ENCODE measurements at regions not wholly inside any gene's neighbourhood (a gene's known extent, or its start where the extent isn't known, plus 50 kb on each side); places are given as distances from the start of the nearest gene placed in this dataset.
A peak's percentile ranks its signal among the peaks of the same experiment; 100 is the strongest.

- intact Hi-C loops (cut with DNase I) = no loop called here
- Histone ChIP-seq H3K9me3 (no peaks in the 10 kb centered on the region), H3K27ac (no peak overlapping the region), H3K4me1 (no peaks in the 10 kb centered on the region), H3K4me3 (no peak overlapping the region), H3K27me3 (ENCODE audit: insufficient read depth in 3 of 3, low read length in 2 of 3) (peaks cover 0 to 4% (median 0%) of the 10 kb centered on the region in 3 donors), H3K36me3 (ENCODE audit: insufficient read depth in 1 of 2, low read depth in 1 of 2) (no peaks in the 10 kb centered on the region)
- ATAC-seq (peak in 1 of 4 donors; percentile 19), DNase-seq (no peak)
- no peak for TF ChIP-seq CTCF (IDR thresholded peaks at IDR 0.05)
- 22 to 45% (median 42%) methylated on average over 5 of the region's 5 CpGs for WGBS, 3 donors
These were observed 217.8 kb upstream of the EOMES start for GRCh38 chr3:27939940-27940339.

GRCh38 chr3:27943106-27943505 lies 221.0 kb upstream of the EOMES start:
- WGBS, 3 donors = 8 to 11% (median 10%) methylated on average over 3 of the region's 3 CpGs
- TF ChIP-seq CTCF (IDR thresholded peaks at IDR 0.05) = no peak
- intact Hi-C loops (cut with DNase I) = no loop called here
- Histone ChIP-seq H3K9me3 (no peaks in the 10 kb centered on the region), H3K27me3 (ENCODE audit: insufficient read depth in 3 of 3, low read length in 2 of 3) (no peaks in the 10 kb centered on the region), H3K4me3 (no peak overlapping the region), H3K4me1 (no peaks in the 10 kb centered on the region), H3K27ac (no peak overlapping the region), H3K36me3 (ENCODE audit: insufficient read depth in 1 of 2, low read depth in 1 of 2) (no peaks in the 10 kb centered on the region)
- no peak for DNase-seq
- no peak for ATAC-seq

DNA sequence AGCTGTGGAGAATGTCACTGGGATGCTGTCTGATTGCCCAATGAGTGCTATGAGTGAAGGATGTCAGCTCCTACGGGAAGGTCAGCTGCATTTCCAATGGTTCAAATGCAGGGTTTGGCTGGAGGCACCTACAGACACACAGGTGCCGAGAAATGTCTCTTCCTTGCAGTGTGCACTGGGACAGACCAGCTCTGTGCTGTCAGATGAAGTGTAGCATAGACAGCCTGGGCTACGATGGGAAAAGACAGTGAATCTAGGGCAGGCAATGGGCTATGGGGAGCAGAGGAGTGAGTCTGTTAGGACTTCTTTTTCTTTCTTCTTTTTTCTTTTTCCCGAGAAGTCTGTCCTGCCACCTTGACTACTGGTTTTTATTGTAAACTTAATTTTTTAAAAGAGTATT lies 223.1 kb upstream of the EOMES start:
- DNase-seq (no peak), ATAC-seq (no peak)
- no peak for TF ChIP-seq CTCF (IDR thresholded peaks at IDR 0.05)
- Histone ChIP-seq H3K9me3 (no peaks in the 10 kb centered on the region), H3K27ac (no peak overlapping the region), H3K36me3 (ENCODE audit: insufficient read depth in 1 of 2, low read depth in 1 of 2) (no peaks in the 10 kb centered on the region), H3K4me3 (no peak overlapping the region), H3K27me3 (ENCODE audit: insufficient read depth in 3 of 3, low read length in 2 of 3) (no peaks in the 10 kb centered on the region), H3K4me1 (no peaks in the 10 kb centered on the region)
- intact Hi-C loops (cut with DNase I) = no loop called here
- 79 to 80% (median 79%) methylated on average over 4 of the region's 4 CpGs for WGBS, 3 donors

GRCh38 chr3:27960133-27960532 lies 238.0 kb upstream of the EOMES start:
- WGBS, 3 donors = 80 to 83% (median 80%) methylated on average over 2 of the region's 2 CpGs
- Histone ChIP-seq H3K27me3 (ENCODE audit: insufficient read depth in 3 of 3, low read length in 2 of 3) (no peaks in the 10 kb centered on the region), H3K36me3 (ENCODE audit: insufficient read depth in 1 of 2, low read depth in 1 of 2) (no peaks in the 10 kb centered on the region), H3K27ac (no peak overlapping the region), H3K4me3 (no peak overlapping the region), H3K4me1 (no peaks in the 10 kb centered on the region), H3K9me3 (no peaks in the 10 kb centered on the region)
- intact Hi-C loops (cut with DNase I) = loop anchor here in 1 of 2 donors (2.0 kb wide), 1 partner anchor 27 kb away; no protein-coding TSS in a partner anchor
- DNase-seq = no peak
- no peak for ATAC-seq
- TF ChIP-seq CTCF (IDR thresholded peaks at IDR 0.05) = no peak

GRCh38 chr3:27963519-27963918 lies 241.4 kb upstream of the EOMES start:
- Histone ChIP-seq H3K27me3 (ENCODE audit: insufficient read depth in 3 of 3, low read length in 2 of 3) (no peaks in the 10 kb centered on the region), H3K4me1 (no peaks in the 10 kb centered on the region), H3K36me3 (ENCODE audit: insufficient read depth in 1 of 2, low read depth in 1 of 2) (no peaks in the 10 kb centered on the region), H3K27ac (no peak overlapping the region), H3K4me3 (no peak overlapping the region), H3K9me3 (no peaks in the 10 kb centered on the region)
- ATAC-seq = no peak
- DNase-seq = no peak
- 92 to 95% (median 93%) methylated on average over 3 of the region's 3 CpGs for WGBS, 3 donors
- intact Hi-C loops (cut with DNase I) = no loop called here
- TF ChIP-seq CTCF (IDR thresholded peaks at IDR 0.05) = no peak
